ENCODE measurements at regions not wholly inside any gene's neighbourhood (a gene's known extent, or its start where the extent isn't known, plus 50 kb on each side); places are given as distances from the start of the nearest gene placed in this dataset.
"Not testable (repeated sequence)": the region's sequence is repeated elsewhere in the genome, so short reads cannot be mapped to it uniquely, and the experiment has no call there.

DNA sequence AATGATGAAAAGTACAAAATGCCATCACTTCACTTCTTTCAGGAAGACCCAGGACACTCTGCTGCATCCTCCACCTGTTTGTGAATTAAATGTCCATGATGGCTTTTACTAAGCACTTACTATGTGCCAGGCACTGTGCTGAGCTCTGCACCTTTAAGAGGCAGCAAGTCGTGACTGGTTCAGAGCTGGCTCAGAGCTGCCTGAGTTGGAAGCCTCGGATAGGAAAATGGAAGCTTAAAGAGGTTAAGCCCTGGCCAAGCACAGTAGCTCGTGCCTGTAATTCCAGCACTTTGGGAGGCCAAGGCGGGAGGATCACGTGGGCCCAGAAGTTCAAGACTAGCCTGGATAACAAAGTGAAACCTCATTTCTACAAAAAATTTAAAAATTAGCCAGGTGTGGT, 95.6 kb downstream of the SNX5 start:
- DNase-seq = no peak

DNA sequence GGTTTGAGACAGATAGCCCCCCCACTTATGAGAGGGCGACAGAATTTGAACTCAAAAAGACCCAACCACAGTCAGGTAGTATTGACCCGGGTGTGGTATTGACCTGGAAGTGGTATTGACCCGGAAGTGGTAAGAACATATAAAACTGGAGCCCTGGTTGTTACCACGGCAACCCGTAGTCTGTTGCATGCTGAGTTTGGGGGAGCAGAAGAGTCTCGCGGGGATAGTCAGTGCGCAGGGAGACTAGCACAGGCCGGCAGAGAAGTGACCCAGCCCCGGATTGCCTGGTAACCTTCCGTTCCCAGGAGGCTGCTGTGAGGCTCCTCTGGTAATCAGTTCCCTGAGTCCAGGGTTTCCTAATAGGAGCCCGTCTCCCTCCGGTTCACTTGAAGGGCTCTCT, 96.2 kb downstream of the SNX5 start:
- DNase-seq = no peak

DNA sequence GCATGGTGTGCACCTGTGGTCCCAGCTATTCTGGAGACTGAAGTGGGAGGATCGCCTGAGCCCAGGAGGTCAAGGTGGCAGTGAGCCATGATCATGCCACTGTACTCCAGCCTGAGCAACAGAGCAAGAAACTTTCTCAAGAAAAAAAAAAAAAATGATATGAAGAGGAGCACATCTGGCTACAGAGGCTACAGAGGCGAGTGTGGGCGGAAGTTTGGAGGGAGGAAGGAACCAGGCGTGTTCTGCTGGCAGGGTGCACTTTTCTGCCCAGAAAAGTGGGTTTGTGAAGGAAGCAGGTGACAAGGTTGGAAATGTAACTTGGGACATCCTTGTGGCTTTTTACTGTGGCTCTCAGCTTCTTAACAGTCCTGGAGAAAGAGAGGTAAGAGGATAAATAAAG, 96.7 kb downstream of the SNX5 start:
- DNase-seq = no peak

- no peak for DNase-seq
Measured at GRCh38 chr20:17871181-17871580, 97.4 kb downstream of the SNX5 start.

- no peak for DNase-seq
Measured at GRCh38 chr20:17870086-17870740, 98.4 kb downstream of the SNX5 start.

GRCh38 chr20:17869295-17869994, 99.1 kb downstream of the SNX5 start:
- no peak for DNase-seq

DNA sequence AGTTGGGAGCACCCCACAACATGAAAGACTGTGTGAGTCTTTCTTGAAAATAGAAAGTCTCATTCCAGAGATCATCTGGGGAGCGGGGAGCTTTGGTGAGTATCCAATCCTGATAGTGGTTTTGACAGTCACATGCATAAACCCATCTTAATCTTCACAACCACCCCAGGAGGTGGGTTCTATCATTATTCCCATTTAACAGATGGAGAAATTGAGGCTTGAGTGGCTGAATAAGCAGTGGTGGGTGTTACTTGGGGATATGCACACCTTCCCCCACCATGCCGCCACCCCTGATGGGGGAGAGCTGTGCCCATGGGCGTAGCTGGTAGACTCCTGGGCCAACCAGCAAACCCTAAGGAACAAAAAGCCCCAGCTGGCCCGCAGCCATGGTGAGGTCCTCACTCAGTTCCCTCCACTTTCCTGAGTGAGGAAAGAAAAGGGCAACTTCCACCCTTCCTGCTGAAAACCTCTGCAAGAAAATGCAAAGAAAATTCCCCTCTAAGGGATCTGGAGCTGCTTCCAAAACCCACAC, 99.8 kb downstream of the SNX5 start:
- DNase-seq = no peak

DNA sequence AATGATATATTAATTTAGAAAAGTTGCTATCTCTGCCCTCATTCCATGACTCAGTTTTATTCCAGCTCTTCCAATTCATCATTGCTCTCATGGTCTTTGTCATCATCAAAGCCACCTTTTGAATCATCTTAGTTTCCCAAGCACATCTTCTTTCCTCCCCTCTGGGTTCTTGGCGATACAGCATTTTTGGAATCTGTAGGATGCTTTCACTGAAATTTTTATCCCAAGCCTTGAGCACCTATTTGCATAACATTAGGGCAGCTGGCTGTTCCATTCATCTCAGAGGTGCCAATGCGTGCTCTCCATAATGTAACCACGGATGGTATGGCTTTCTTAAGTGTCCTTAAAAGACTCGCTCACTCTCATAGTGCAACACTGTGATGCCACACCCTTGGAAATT, 100.4 kb downstream of the SNX5 start:
- DNase-seq = no peak

- no peak for DNase-seq
Measured at GRCh38 chr20:17867131-17867925, 101.3 kb downstream of the SNX5 start.

DNA sequence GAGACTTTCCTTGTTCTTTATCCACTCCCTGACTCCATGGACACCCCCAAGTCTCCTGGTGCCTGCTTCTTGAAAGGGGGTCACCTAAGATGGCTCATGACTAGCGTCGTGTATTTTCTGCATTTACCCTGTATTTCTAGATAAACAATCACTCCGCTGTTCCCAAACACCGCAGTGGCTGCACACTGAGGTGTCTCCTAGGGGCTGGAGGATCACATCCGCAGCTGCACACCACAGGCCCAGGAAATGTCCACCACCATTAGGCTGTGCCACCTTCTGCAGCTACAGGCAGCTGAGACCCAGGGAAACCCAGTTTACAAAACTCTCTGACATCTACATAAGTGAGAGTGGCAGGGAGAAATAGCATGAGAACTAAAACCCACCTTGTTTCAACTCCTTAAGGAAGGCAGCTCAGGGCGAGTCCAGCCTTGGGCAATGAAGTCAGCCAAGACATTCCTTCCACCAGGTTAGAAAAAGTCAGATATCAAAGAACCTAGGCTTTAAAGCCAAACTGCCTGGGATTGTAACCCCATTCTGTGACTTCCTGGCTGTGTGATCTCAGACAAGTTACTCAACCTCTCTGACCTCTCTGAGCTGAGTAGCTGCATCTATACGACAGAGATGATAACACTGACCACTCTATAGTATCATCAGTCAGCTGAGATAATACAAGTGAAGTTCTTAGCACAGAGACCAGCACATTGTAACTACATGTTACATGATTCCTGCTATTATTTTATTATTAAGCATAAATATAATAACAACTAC, 102.2 kb downstream of the SNX5 start:
- no peak for DNase-seq

DNA sequence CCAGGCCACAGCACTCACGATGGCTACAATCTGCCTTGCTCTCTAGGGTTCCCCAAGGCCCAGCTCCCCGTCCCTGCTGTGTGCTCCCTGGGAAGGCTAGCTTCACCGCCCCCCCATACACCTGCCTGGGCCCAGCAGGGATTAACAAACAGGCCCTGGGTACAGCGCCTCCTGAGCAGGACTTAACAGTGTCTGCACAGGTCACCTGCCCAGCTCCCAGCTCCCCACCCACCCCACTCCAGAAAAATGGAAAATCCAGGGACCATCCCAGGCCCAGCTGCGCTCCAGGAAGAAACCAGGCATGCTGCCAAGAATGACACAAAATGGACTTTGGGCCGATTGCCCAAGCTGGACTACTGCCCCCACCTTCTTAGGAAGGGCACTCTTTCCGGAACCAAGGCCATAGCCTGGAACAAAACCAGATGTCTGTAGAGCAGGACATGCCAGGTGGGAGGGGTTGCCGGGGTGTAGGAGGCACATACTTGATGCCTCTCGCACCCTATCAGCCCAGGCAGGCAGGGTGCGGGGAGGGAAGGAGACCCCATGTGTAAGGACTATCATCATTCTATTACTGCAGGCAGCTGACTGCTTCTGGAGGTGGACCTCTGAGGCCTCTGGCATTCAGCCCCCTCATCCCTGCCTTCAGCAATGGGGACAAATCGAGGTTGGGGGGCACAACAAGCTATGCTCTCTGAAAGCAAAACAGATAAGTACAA, 104.9 kb downstream of the SNX5 start:
- DNase-seq = no peak

DNA sequence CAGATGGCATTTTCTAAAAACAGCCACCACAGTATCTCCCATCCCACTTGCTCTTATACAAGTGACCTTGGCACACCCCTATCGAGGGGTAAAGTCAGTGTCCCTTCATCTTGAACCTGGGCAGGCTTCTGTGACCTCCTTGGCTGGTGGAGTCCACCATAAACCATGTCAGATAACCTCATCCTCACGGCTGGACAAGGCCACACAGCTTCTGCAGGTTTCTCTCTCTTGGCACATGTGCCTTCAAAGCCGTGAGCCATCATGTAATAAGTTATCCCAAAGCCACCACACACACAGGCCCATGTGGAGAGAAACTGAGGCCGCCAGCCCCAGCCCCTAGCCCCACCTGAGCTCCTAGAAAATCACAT, 105.4 kb downstream of the SNX5 start:
- no peak for DNase-seq

GRCh38 chr20:17862171-17862570, 106.4 kb downstream of the SNX5 start:
- DNase-seq = no peak

- DNase-seq = not testable (repeated sequence)
Measured at GRCh38 chr20:17861620-17862019, 107.0 kb downstream of the SNX5 start.

- DNase-seq = no peak
Measured at GRCh38 chr20:17860301-17861197, 108.0 kb downstream of the SNX5 start.

DNA sequence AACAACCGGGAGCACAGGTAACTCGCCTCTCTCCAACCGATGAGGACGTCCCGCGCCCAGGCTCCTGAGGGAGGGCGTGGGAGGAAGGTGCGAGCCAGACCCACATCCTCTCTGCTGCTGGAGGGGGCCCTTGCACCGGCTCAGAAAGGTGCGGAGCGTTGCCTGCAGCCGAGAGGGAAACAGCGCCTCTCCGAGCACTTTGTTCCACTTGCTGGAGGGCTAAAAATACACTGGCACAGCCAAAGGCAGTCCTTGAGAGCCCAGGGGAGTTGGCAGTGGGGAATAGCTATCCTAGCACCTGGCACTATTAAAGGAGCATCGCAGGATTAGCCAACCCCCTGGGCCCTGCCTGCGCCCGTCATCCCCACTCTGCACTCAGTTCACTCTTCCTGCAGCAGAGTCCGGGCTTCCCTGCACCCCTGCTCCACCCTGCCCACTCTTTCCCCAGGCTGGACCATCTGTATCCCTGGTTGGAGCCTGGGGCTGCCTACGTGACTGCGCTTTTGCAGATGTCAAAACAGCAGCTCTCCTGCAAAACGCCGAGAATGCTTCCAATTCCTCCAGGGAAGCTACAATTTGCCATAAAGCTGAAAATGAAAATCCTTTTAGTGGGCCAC, 108.9 kb downstream of the SNX5 start:
- no peak for DNase-seq

DNA sequence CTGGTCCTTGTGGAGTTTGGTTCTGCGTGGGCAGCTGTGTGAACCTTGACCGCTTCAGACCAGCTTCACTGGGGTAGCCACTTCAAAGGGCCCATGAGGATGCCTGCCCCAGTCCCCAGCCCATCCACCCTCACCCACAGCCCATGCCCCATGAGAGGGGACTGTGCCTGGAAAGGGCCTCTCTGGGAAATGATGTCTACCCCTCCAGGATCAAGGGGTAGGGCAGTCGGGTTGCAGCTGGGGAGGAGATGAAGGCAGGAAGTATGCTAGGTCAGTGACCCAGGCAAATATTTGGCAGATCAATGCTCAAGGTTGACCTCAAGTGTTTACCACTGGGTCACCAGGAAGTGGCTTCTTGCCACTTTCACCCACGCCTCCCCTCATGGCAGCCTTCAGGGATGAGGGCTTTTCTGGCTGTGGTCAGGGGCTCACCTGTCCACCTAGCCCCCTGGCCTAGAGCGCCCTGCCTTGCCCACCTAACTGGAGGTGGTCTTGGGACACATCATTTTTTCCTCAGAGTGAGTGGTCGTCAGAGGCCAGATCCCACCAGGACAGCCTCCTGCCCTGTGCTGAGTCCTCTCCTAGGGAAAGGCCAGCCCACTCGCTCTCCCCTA, 109.5 kb downstream of the SNX5 start:
- DNase-seq = no peak

DNA sequence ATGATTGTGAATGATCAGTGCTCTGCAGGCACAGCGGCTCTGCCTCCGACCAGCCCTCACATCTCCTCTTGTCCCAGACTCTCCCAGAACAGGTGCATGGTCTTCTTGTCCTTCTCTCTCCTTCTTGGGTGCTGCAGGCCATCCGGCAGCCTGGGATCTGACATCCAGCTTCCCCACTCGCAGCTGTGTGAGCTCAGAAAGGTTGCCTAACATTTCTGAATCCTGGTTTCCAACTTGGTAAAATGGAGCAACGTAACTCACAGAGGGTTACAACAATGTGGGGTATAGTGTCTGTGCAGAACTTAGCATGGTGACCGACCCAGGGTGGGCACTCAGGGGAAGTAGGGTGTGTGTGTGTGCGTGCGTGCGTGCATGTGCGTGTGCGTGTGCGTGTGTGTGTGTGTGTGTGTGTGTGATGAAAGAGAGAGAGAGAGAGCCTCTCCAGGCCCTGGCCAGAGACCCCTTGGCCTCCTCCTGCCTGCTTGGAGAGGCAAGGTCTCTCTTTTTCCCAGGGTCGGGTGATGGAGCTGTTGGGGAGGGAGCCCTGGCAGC, 110.1 kb downstream of the SNX5 start:
- DNase-seq = no peak

- DNase-seq = no peak
Measured at GRCh38 chr20:17857639-17858449, 110.8 kb downstream of the SNX5 start.

Data from GOT3 (cell line).